GM12878 (cell line): ENCODE measurements at regions not wholly inside any gene's neighbourhood (a gene's known extent, or its start where the extent isn't known, plus 50 kb on each side); places are given as distances from the start of the nearest gene placed in this dataset.

ENCODE experiments used
- ATF2 ChIP-seq: IDR thresholded peaks from 2 replicates; pipeline ENCODE4 v1.6.1; 2012; ENCODE audit warnings: low read length, inconsistent platforms
- ATF3 ChIP-seq: IDR thresholded peaks from 2 replicates; pipeline ENCODE4 v1.6.1; 2011; ENCODE audit warnings: low read depth, mild to moderate bottlenecking, low read length, moderate library complexity, borderline replicate concordance; ENCODE audit errors: extremely low read depth
- BHLHE40 ChIP-seq, 2 experiments: fragments of 450-650 bp in 1 of 2; IDR thresholded peaks; 2 replicates each; pipeline ENCODE4 v1.6.1; 2011 to 2017; ENCODE audit warnings: low read depth in 2 of 2, borderline replicate concordance in 1 of 2, improper control_type of control experiment in 1 of 2, low read length in 1 of 2, mild to moderate bottlenecking in 1 of 2
- CTCF ChIP-seq, 3 experiments: IDR thresholded peaks in 2 of 3; conservative IDR thresholded peaks in 1 of 3; 2 replicates each; pipeline ENCODE4 v1.5.1; 2011; ENCODE audit warnings: low read depth in 3 of 3, low read length in 3 of 3, mild to moderate bottlenecking in 3 of 3, control low read depth in 2 of 3, moderate library complexity in 2 of 3, inconsistent platforms in 1 of 3, mixed read lengths in 1 of 3; ENCODE audit not compliant: control insufficient read depth in 2 of 3, insufficient read depth in 1 of 3; ENCODE audit errors: extremely low read depth in 1 of 3
- DPF2 ChIP-seq: fragments of 450-650 bp; IDR thresholded peaks from 2 replicates; pipeline ENCODE4 v1.6.1; 2017; ENCODE audit warnings: mild to moderate bottlenecking
- ELK1 ChIP-seq: IDR thresholded peaks from 2 replicates; pipeline ENCODE4 v1.6.1; 2012; ENCODE audit warnings: low read depth, low read length, improper control_type of control experiment
- EP300 ChIP-seq, 2 experiments: fragments of 150-350 bp in 1 of 2; IDR thresholded peaks; 2 replicates each; pipeline ENCODE4 v1.6.1; 2011 to 2012; ENCODE audit warnings: low read depth in 2 of 2, low read length in 2 of 2, borderline replicate concordance in 1 of 2, improper control_type of control experiment in 1 of 2, inconsistent platforms in 1 of 2; ENCODE audit not compliant: control insufficient read depth in 1 of 2
- FOXM1 ChIP-seq: IDR thresholded peaks from 2 replicates; pipeline ENCODE4 v1.6.1; 2012; ENCODE audit warnings: low read depth, mild to moderate bottlenecking, inconsistent platforms, low read length, moderate library complexity
- HDGF ChIP-seq: fragments of 450-650 bp; IDR thresholded peaks from 2 replicates; pipeline ENCODE4 v1.6.1; 2016; ENCODE audit warnings: antibody characterized with exemption
- NFIC ChIP-seq: IDR thresholded peaks from 2 replicates; pipeline ENCODE4 v1.6.1; 2012; ENCODE audit warnings: low read depth, mild to moderate bottlenecking, inconsistent platforms, low read length, moderate library complexity
- PBX3 ChIP-seq: IDR thresholded peaks from 2 replicates; pipeline ENCODE4 v1.6.1; 2011; ENCODE audit warnings: mild to moderate bottlenecking, low read depth, low read length, moderate library complexity; ENCODE audit not compliant: insufficient replicate concordance
- POLR2A ChIP-seq: IDR thresholded peaks from 2 replicates; pipeline ENCODE4 v1.6.1; 2011; ENCODE audit warnings: low read depth, mild to moderate bottlenecking, low read length
- RFX5 ChIP-seq: IDR thresholded peaks from 2 replicates; pipeline ENCODE4 v1.6.1; 2011; ENCODE audit warnings: low read depth, low read length, improper control_type of control experiment
- TCF3 ChIP-seq: IDR thresholded peaks from 2 replicates; pipeline ENCODE4 v1.6.1; 2012; ENCODE audit warnings: low read depth, mild to moderate bottlenecking, low read length, borderline replicate concordance; ENCODE audit not compliant: insufficient read depth

GRCh38 chr17:71104225-71104624 is 934.9 kb downstream of the KCNJ2 start:
- no peak for TF ChIP-seq PBX3
- TF ChIP-seq EP300 (IDR thresholded peaks at IDR 0.05; ENCODE audit: borderline replicate concordance in 1 of 2, control insufficient read depth in 1 of 2, low read depth in 2 of 2, low read length in 2 of 2): no peak
- no peak for TF ChIP-seq RFX5
- TF ChIP-seq NFIC: no peak
- TF ChIP-seq POLR2A: no peak
- no peak for TF ChIP-seq ATF3
- no peak for TF ChIP-seq HDGF
- TF ChIP-seq ELK1: no peak
- no peak for TF ChIP-seq TCF3
- TF ChIP-seq ATF2: no peak
- TF ChIP-seq CTCF (IDR thresholded peaks at IDR 0.05 in 2 of 3, conservative IDR thresholded peaks at IDR 0.05 in 1 of 3; ENCODE audit: control insufficient read depth in 2 of 3, extremely low read depth in 1 of 3, insufficient read depth in 1 of 3, low read depth in 3 of 3, low read length in 3 of 3): no peak
- no peak for TF ChIP-seq DPF2
- no peak for TF ChIP-seq FOXM1
- no peak for TF ChIP-seq BHLHE40 (IDR thresholded peaks at IDR 0.05; ENCODE audit: borderline replicate concordance in 1 of 2, low read depth in 2 of 2, low read length in 1 of 2)
